ENCODE measurements at regions not wholly inside any gene's neighbourhood (a gene's known extent, or its start where the extent isn't known, plus 50 kb on each side); places are given as distances from the start of the nearest gene placed in this dataset.

GRCh38 chr5:176727528-176727900 is 80.2 kb downstream of the TSPAN17 start:
- TF ChIP-seq CTCF (IDR thresholded peaks at IDR 0.05) (no peak), POLR2A (IDR thresholded peaks at IDR 0.05) (no peak)

Measured in right lobe of liver (tissue), 4 donors.